NCI-H1930 (cell line): ENCODE measurements at regions not wholly inside any gene's neighbourhood (a gene's known extent, or its start where the extent isn't known, plus 50 kb on each side); places are given as distances from the start of the nearest gene placed in this dataset.
"Not testable (repeated sequence)": the region's sequence is repeated elsewhere in the genome, so short reads cannot be mapped to it uniquely, and the experiment has no call there.

ENCODE experiments used
- DNase-seq, 2 experiments: peaks; one replicate each; lab custom pipeline; 2025; lab: John Stamatoyannopoulos, UW

GRCh38 chr10:23870651-23871610, 338.0 kb upstream of the KIAA1217 start:
- no peak for DNase-seq

- no peak for DNase-seq
Observed at GRCh38 chr10:23872290-23872689, 336.6 kb upstream of the KIAA1217 start.

- no peak for DNase-seq
Observed at GRCh38 chr10:23877791-23878320, 331.1 kb upstream of the KIAA1217 start.

- DNase-seq, result no peak
Observed at GRCh38 chr10:23884670-23885069, 324.3 kb upstream of the KIAA1217 start.

GRCh38 chr10:23885853-23886252, 323.1 kb upstream of the KIAA1217 start:
- DNase-seq, result no peak

- no peak for DNase-seq
Observed at GRCh38 chr10:23886355-23886754, 322.6 kb upstream of the KIAA1217 start.

- no peak for DNase-seq
Observed at GRCh38 chr10:23891301-23891700, 317.6 kb upstream of the KIAA1217 start.

- DNase-seq, result no peak
Observed at GRCh38 chr10:23892296-23892695, 316.6 kb upstream of the KIAA1217 start.

- DNase-seq, result no peak
Observed at GRCh38 chr10:23897267-23897666, 311.7 kb upstream of the KIAA1217 start.

GRCh38 chr10:23897861-23898260, 311.1 kb upstream of the KIAA1217 start:
- DNase-seq, result no peak

GRCh38 chr10:23899166-23899565, 309.8 kb upstream of the KIAA1217 start:
- no peak for DNase-seq

GRCh38 chr10:23910291-23910690, 298.6 kb upstream of the KIAA1217 start:
- DNase-seq, result no peak

GRCh38 chr10:23912884-23913404, 296.0 kb upstream of the KIAA1217 start:
- no peak for DNase-seq

GRCh38 chr10:23914641-23915040, 294.3 kb upstream of the KIAA1217 start:
- no peak for DNase-seq

- DNase-seq, result no peak
Observed at GRCh38 chr10:23917251-23917840, 291.6 kb upstream of the KIAA1217 start.

- DNase-seq, result no peak
Observed at GRCh38 chr10:23918090-23918723, 290.7 kb upstream of the KIAA1217 start.

GRCh38 chr10:23918839-23919238, 290.1 kb upstream of the KIAA1217 start:
- DNase-seq, result no peak

- DNase-seq, result no peak
Observed at GRCh38 chr10:23927576-23928325, 281.2 kb upstream of the KIAA1217 start.

GRCh38 chr10:23934023-23934422, 274.9 kb upstream of the KIAA1217 start:
- not testable (repeated sequence) for DNase-seq

- DNase-seq, result no peak
Observed at GRCh38 chr10:23945845-23946244, 263.1 kb upstream of the KIAA1217 start.

GRCh38 chr10:23951841-23952240, 257.1 kb upstream of the KIAA1217 start:
- DNase-seq, result no peak
